Panc1 (cell line): ENCODE measurements at regions not wholly inside any gene's neighbourhood (a gene's known extent, or its start where the extent isn't known, plus 50 kb on each side); places are given as distances from the start of the nearest gene placed in this dataset.

Experiments used
- ATAC-seq: fragments of 200-7000 bp; cut with Tn5 transposase; 2 replicates; pipeline ENCODE4 v1.9.1; 2020; ENCODE audit warnings: mild to moderate bottlenecking, moderate library complexity
- BruUV-seq: library from RNA; stranded (reverse); fragments of 400-500 nt; replicated peaks from 2 replicates; lab custom pipeline; 2021; lab: Mats Ljungman, UMichigan
- CTCF ChIA-PET: fragments of 300-600 bp; sonication (Branson Sonifier 250); formaldehyde crosslinking; loops from one replicate; lab custom pipeline; 2022; ENCODE audit warnings: antibody characterized with exemption; lab: Charles Lee
- POLR2A ChIA-PET: fragments of 300-600 bp; sonication (Branson Sonifier 250); formaldehyde crosslinking; loops from one replicate; lab custom pipeline; 2022; ENCODE audit warnings: antibody characterized with exemption; lab: Charles Lee
- DNase-seq: peaks from one replicate; pipeline ENCODE4 v3.0.0-alpha.2; 2010; ENCODE audit warnings: low read depth, low spot score
- H3K27ac ChIP-seq: 2 replicates; pipeline ENCODE4 v1.5.1; 2011; ENCODE audit warnings: mild to moderate bottlenecking, low read length, inconsistent platforms
- H3K27me3 ChIP-seq: fragments of 200-500 bp; sonication (Bioruptor generic); 2 replicates; pipeline ENCODE4 v1.6.0; 2014; ENCODE audit warnings: low read length, inconsistent platforms; ENCODE audit not compliant: control insufficient read depth, insufficient read depth
- H3K36me3 ChIP-seq: fragments of 200-500 bp; sonication (Bioruptor generic); 2 replicates; pipeline ENCODE4 v1.5.1; 2014; ENCODE audit warnings: inconsistent platforms, mild to moderate bottlenecking, low read length, moderate library complexity; ENCODE audit not compliant: control insufficient read depth, insufficient read depth
- H3K4me1 ChIP-seq: 2 replicates; pipeline ENCODE4 v1.5.1; 2011; ENCODE audit warnings: inconsistent platforms, mild to moderate bottlenecking, low read length, moderate library complexity; ENCODE audit not compliant: control insufficient read depth, insufficient read depth
- H3K4me3 ChIP-seq, 2 experiments: 2 replicates each; pipeline ENCODE4 v1.5.1; 2011 to 2012; ENCODE audit warnings: low read depth in 2 of 2, low read length in 2 of 2, mild to moderate bottlenecking in 2 of 2, inconsistent platforms in 1 of 2, moderate library complexity in 1 of 2
- H3K9me3 ChIP-seq: fragments of 200-500 bp; sonication (Bioruptor generic); 2 replicates; pipeline ENCODE4 v1.5.1; 2014; ENCODE audit warnings: low read depth, mild to moderate bottlenecking, inconsistent platforms, low read length, moderate library complexity; ENCODE audit not compliant: control insufficient read depth, insufficient read depth
- POLR2AphosphoS5 ChIP-seq: IDR thresholded peaks from 2 replicates; pipeline ENCODE4 v1.6.1; 2012; ENCODE audit warnings: mild to moderate bottlenecking, low read depth, low read length, moderate library complexity
- REST ChIP-seq, 2 experiments: IDR thresholded peaks; 2 replicates each; pipeline ENCODE4 v1.6.1; 2011 to 2012; ENCODE audit warnings: low read depth in 2 of 2, control low read depth in 1 of 2, low read length in 1 of 2, mild to moderate bottlenecking in 1 of 2, moderate library complexity in 1 of 2; ENCODE audit not compliant: insufficient read depth in 1 of 2
- SIN3A ChIP-seq: IDR thresholded peaks from 2 replicates; pipeline ENCODE4 v1.6.1; 2012; ENCODE audit warnings: low read depth, mild to moderate bottlenecking, low read length, moderate library complexity, borderline replicate concordance; ENCODE audit not compliant: insufficient read depth
- TCF7L2 ChIP-seq: IDR thresholded peaks from 2 replicates; pipeline ENCODE4 v1.6.1; 2011; ENCODE audit warnings: mild to moderate bottlenecking, low read depth, low read length, inconsistent platforms
- in situ Hi-C: cut with HindIII; loops from 2 replicates; pipeline ENCODE4 v1.10.0; 2016; ENCODE audit warnings: low sequenced_read_pairs, low pct_unique_long_range_greater_than_20kb
- intact Hi-C: fragments of 100-400 bp; cut with micrococcal nuclease; formaldehyde crosslinking; loops from one replicate; pipeline ENCODE4 v1.10.0; 2022; ENCODE audit not compliant: unreplicated experiment
- TF ChIP-seq, protein P1 (sequence below): fragments of 450-650 bp; IDR thresholded peaks from 2 replicates; pipeline ENCODE4 v1.5.1; 2017; ENCODE audit warnings: mild to moderate bottlenecking

DNA sequence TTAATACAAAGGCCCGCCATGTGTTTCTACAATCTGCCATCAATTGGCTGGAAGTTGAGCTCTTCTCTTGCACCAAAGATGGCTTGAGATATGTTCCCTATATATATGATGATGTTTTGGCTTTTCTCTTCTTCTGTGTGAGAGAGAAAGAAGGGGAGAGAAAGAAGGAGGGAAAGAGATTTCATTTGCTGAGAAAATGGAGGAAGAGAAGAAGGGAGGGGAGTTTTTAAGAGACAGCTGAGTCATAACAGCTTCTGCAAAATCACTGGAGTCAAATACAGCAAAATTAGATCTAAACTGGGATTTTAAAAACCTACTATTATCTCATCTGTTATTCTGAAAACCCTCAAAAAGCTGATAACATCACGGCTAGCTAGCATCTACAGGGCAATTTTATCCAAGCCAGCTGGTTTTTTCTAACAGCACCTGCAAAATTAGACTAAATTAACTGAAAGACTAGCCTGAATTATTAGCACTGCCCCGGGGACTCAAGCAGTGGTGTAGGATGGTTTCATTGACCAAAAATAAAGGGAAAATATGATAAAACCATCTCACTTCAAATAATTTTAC is 647.6 kb upstream of the ACTRT1 start:
- H3K36me3 ChIP-seq = no peaks in the 10 kb centered on the region
- H3K9me3 ChIP-seq = no peaks in the 10 kb centered on the region
- intact Hi-C loops = no loop called here
- no peaks in the 10 kb centered on the region for H3K27me3 ChIP-seq
- DNase-seq (no peak), ATAC-seq (no peak)
- in situ Hi-C loops = no loop called here
- ChIA-PET POLR2A (no interaction called here), CTCF (no interaction called here)
- H3K4me1 ChIP-seq = no peaks in the 10 kb centered on the region
- H3K27ac ChIP-seq = no peak overlapping the region
- BruUV-seq = no TSS peak
- H3K4me3 ChIP-seq = no peak overlapping the region
- TF ChIP-seq, protein P1, sequence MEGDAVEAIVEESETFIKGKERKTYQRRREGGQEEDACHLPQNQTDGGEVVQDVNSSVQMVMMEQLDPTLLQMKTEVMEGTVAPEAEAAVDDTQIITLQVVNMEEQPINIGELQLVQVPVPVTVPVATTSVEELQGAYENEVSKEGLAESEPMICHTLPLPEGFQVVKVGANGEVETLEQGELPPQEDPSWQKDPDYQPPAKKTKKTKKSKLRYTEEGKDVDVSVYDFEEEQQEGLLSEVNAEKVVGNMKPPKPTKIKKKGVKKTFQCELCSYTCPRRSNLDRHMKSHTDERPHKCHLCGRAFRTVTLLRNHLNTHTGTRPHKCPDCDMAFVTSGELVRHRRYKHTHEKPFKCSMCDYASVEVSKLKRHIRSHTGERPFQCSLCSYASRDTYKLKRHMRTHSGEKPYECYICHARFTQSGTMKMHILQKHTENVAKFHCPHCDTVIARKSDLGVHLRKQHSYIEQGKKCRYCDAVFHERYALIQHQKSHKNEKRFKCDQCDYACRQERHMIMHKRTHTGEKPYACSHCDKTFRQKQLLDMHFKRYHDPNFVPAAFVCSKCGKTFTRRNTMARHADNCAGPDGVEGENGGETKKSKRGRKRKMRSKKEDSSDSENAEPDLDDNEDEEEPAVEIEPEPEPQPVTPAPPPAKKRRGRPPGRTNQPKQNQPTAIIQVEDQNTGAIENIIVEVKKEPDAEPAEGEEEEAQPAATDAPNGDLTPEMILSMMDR = no peak
- no peak for TF ChIP-seq TCF7L2
- no peak for TF ChIP-seq SIN3A
- no peak for TF ChIP-seq REST (IDR thresholded peaks at IDR 0.05; ENCODE audit: insufficient read depth in 1 of 2, low read depth in 2 of 2, low read length in 1 of 2)
- no peak for TF ChIP-seq POLR2AphosphoS5

- no peaks in the 10 kb centered on the region for H3K36me3 ChIP-seq
- BruUV-seq = no TSS peak
Measured at GRCh38 chrX:128698573-128699181, 646.5 kb upstream of the ACTRT1 start.

More at GRCh38 chrX:128698573-128699181, 646.5 kb upstream of the ACTRT1 start:
- no peak for TF ChIP-seq TCF7L2
- TF ChIP-seq, protein P1 = no peak
- no peak for TF ChIP-seq POLR2AphosphoS5
- no peak for TF ChIP-seq REST (IDR thresholded peaks at IDR 0.05; ENCODE audit: insufficient read depth in 1 of 2, low read depth in 2 of 2, low read length in 1 of 2)
- no peak for TF ChIP-seq SIN3A
- Histone ChIP-seq H3K4me1 (no peaks in the 10 kb centered on the region), H3K4me3 (no peak overlapping the region), H3K27ac (no peak overlapping the region), H3K27me3 (no peaks in the 10 kb centered on the region), H3K9me3 (no peaks in the 10 kb centered on the region)
- intact Hi-C loops (no loop called here), in situ Hi-C loops (no loop called here)
- DNase-seq (no peak), ATAC-seq (no peak)
- CTCF ChIA-PET = no interaction called here
- POLR2A ChIA-PET = no interaction called here
